ENCODE measurements at regions not wholly inside any gene's neighbourhood (a gene's known extent, or its start where the extent isn't known, plus 50 kb on each side); places are given as distances from the start of the nearest gene placed in this dataset.

GRCh38 chr6:91447530-91448254 lies 860.8 kb upstream of the MAP3K7 start:
- TF ChIP-seq CTCF (IDR thresholded peaks at IDR 0.05; ENCODE audit: insufficient read depth, low read length) (no peak), REST (IDR thresholded peaks at IDR 0.05; ENCODE audit: insufficient replicate concordance, low read depth) (no peak), POLR2AphosphoS5 (IDR thresholded peaks at IDR 0.05; ENCODE audit: low read depth) (no peak), SPI1 (IDR thresholded peaks at IDR 0.05; ENCODE audit: borderline replicate concordance, low read depth) (no peak), GABPA (IDR thresholded peaks at IDR 0.05; ENCODE audit: low read depth) (no peak)
